OCI-LY1 (cell line): ENCODE measurements at regions not wholly inside any gene's neighbourhood (a gene's known extent, or its start where the extent isn't known, plus 50 kb on each side); places are given as distances from the start of the nearest gene placed in this dataset.

ENCODE experiments used
- H2AFZ ChIP-seq: fragments of 200-600 bp; sonication (generic), shearing (Covaris generic); 2 replicates; pipeline ENCODE4 v1.6.0; 2014; ENCODE audit warnings: antibody characterized with exemption, mild to moderate bottlenecking, low read length
- H3F3A ChIP-seq: fragments of 200-600 bp; sonication (generic), shearing (Covaris generic); 2 replicates; pipeline ENCODE4 v1.6.0; 2014; ENCODE audit warnings: mild to moderate bottlenecking, antibody characterized with exemption, low read length, moderate library complexity; ENCODE audit not compliant: insufficient read depth
- H3K27ac ChIP-seq: fragments of 200-600 bp; sonication (generic); 2 replicates; pipeline ENCODE4 v1.5.1; 2014; ENCODE audit warnings: low read length, mixed run types, mild to moderate bottlenecking, low read depth; ENCODE audit not compliant: poor library complexity, severe bottlenecking
- H3K27me3 ChIP-seq: fragments of 200-600 bp; sonication (generic); 2 replicates; pipeline ENCODE4 v1.6.0; 2014; ENCODE audit warnings: antibody characterized with exemption, mild to moderate bottlenecking, low read length, moderate library complexity; ENCODE audit not compliant: insufficient read depth
- H3K36me3 ChIP-seq: fragments of 200-600 bp; sonication (generic); 2 replicates; pipeline ENCODE4 v1.6.1; 2014; ENCODE audit warnings: mild to moderate bottlenecking, antibody characterized with exemption, low read length, moderate library complexity, mixed read lengths; ENCODE audit not compliant: insufficient read depth
- H3K4me1 ChIP-seq: fragments of 200-600 bp; sonication (generic); 2 replicates; pipeline ENCODE4 v1.5.1; 2014; ENCODE audit warnings: mild to moderate bottlenecking, low read length, moderate library complexity; ENCODE audit not compliant: insufficient read depth, severe bottlenecking
- H3K4me2 ChIP-seq: fragments of 200-600 bp; sonication (generic), shearing (Covaris generic); 2 replicates; pipeline ENCODE4 v1.6.1; 2014; ENCODE audit warnings: low read length
- H3K4me3 ChIP-seq: fragments of 200-600 bp; sonication (generic); 2 replicates; pipeline ENCODE4 v1.5.1; 2014; ENCODE audit warnings: low read length, low read depth, mild to moderate bottlenecking, mixed read lengths; ENCODE audit not compliant: poor library complexity, severe bottlenecking
- H3K79me2 ChIP-seq: fragments of 200-600 bp; shearing (Covaris generic); 2 replicates; pipeline ENCODE4 v1.6.1; 2016; ENCODE audit warnings: mixed run types, low read length, mixed read lengths; ENCODE audit not compliant: insufficient read depth
- H3K9ac ChIP-seq: fragments of 200-600 bp; sonication (generic), shearing (Covaris generic); 2 replicates; pipeline ENCODE4 v1.6.1; 2014; ENCODE audit warnings: mild to moderate bottlenecking, low read length, mixed read lengths
- H3K9me2 ChIP-seq: fragments of 200-600 bp; sonication (generic), shearing (Covaris generic); 2 replicates; pipeline ENCODE4 v1.6.1; 2014; ENCODE audit warnings: low read depth, mild to moderate bottlenecking, low read length, mixed read lengths
- H3K9me3 ChIP-seq: fragments of 200-600 bp; shearing (Covaris generic); 2 replicates; pipeline ENCODE4 v1.6.1; 2014; ENCODE audit warnings: low read length, mixed read lengths
- H4K20me1 ChIP-seq: fragments of 200-600 bp; sonication (generic), shearing (Covaris generic); 2 replicates; pipeline ENCODE4 v1.6.0; 2016; ENCODE audit warnings: mild to moderate bottlenecking, low read length; ENCODE audit not compliant: insufficient read depth
- CTCF ChIP-seq: fragments of 200-600 bp; sonication (generic), shearing (Covaris generic); IDR thresholded peaks from 2 replicates; pipeline ENCODE4 v1.5.1; 2017; ENCODE audit warnings: mild to moderate bottlenecking, antibody characterized with exemption, low read length, moderate library complexity, mixed read lengths
- EZH2 ChIP-seq: fragments of 200-600 bp; sonication (generic), shearing (Covaris generic); IDR thresholded peaks from 2 replicates; pipeline ENCODE4 v1.8.0; 2017; ENCODE audit warnings: borderline replicate concordance, mixed run types, mild to moderate bottlenecking, antibody characterized with exemption, low read length, moderate library complexity, mixed read lengths

- no peak for TF ChIP-seq EZH2
- no peak for TF ChIP-seq CTCF
- Histone ChIP-seq H3K9ac (no peak overlapping the region), H4K20me1 (no peaks in the 10 kb centered on the region), H3K36me3 (no peaks in the 10 kb centered on the region), H3K4me2 (no peak overlapping the region), H3K4me1 (no peaks in the 10 kb centered on the region), H3K9me3 (no peaks in the 10 kb centered on the region), H3K27ac (no peak overlapping the region), H2AFZ (no peak overlapping the region), H3K9me2 (no peaks in the 10 kb centered on the region), H3K27me3 (no peaks in the 10 kb centered on the region), H3F3A (no peaks in the 10 kb centered on the region), H3K79me2 (no peaks in the 10 kb centered on the region), H3K4me3 (no peak overlapping the region)
Measured at GRCh38 chr19:31834070-31834469, 484.8 kb upstream of the TSHZ3 start.

GRCh38 chr19:31838163-31838815, 489.1 kb upstream of the TSHZ3 start:
- Histone ChIP-seq H4K20me1 (no peaks in the 10 kb centered on the region), H3K27me3 (no peaks in the 10 kb centered on the region), H2AFZ (no peak overlapping the region), H3K9me2 (no peaks in the 10 kb centered on the region), H3K36me3 (no peaks in the 10 kb centered on the region), H3K4me2 (no peak overlapping the region), H3K9me3 (no peaks in the 10 kb centered on the region), H3F3A (no peaks in the 10 kb centered on the region), H3K79me2 (no peaks in the 10 kb centered on the region), H3K4me3 (no peak overlapping the region), H3K4me1 (no peaks in the 10 kb centered on the region), H3K9ac (no peak overlapping the region), H3K27ac (no peak overlapping the region)
- TF ChIP-seq EZH2 (no peak), CTCF (no peak)

GRCh38 chr19:31840371-31840770, 491.1 kb upstream of the TSHZ3 start:
- Histone ChIP-seq H4K20me1 (no peaks in the 10 kb centered on the region), H3K9me2 (no peaks in the 10 kb centered on the region), H3K4me1 (no peaks in the 10 kb centered on the region), H3K36me3 (no peaks in the 10 kb centered on the region), H2AFZ (no peak overlapping the region), H3K9me3 (no peaks in the 10 kb centered on the region), H3K79me2 (no peaks in the 10 kb centered on the region), H3K27me3 (no peaks in the 10 kb centered on the region), H3K4me3 (no peak overlapping the region), H3F3A (no peaks in the 10 kb centered on the region), H3K4me2 (no peak overlapping the region), H3K27ac (no peak overlapping the region), H3K9ac (no peak overlapping the region)
- no peak for TF ChIP-seq CTCF
